NCI-H187 treated with DMSO at 0.1 percent for 48 hours (cell line): ENCODE measurements at regions not wholly inside any gene's neighbourhood (a gene's known extent, or its start where the extent isn't known, plus 50 kb on each side); places are given as distances from the start of the nearest gene placed in this dataset.
"Not testable (repeated sequence)": the region's sequence is repeated elsewhere in the genome, so short reads cannot be mapped to it uniquely, and the experiment has no call there.

ENCODE experiments used
- DNase-seq: peaks from one replicate; lab custom pipeline; 2025; lab: John Stamatoyannopoulos, UW

GRCh38 chr5:51657340-51658240 is 274.3 kb downstream of the ISL1 start:
- DNase-seq, result peak; percentile 33

- no peak for DNase-seq
Observed at GRCh38 chr5:51661646-51662265, 278.5 kb downstream of the ISL1 start.

GRCh38 chr5:51664491-51665250 is 281.4 kb downstream of the ISL1 start:
- DNase-seq, result no peak

- no peak for DNase-seq
Observed at GRCh38 chr5:51665251-51665593, 282.0 kb downstream of the ISL1 start.

GRCh38 chr5:51669095-51669494 is 285.8 kb downstream of the ISL1 start:
- no peak for DNase-seq

GRCh38 chr5:51678330-51678729 is 295.1 kb downstream of the ISL1 start:
- no peak for DNase-seq

- DNase-seq, result no peak
Observed at GRCh38 chr5:51679286-51679685, 296.0 kb downstream of the ISL1 start.

- no peak for DNase-seq
Observed at GRCh38 chr5:51684794-51685355, 301.6 kb downstream of the ISL1 start.

GRCh38 chr5:51685419-51685818 is 302.2 kb downstream of the ISL1 start:
- no peak for DNase-seq

GRCh38 chr5:51686622-51687021 is 303.4 kb downstream of the ISL1 start:
- no peak for DNase-seq

GRCh38 chr5:51691538-51692079 is 308.4 kb downstream of the ISL1 start:
- no peak for DNase-seq

GRCh38 chr5:51694826-51695225 is 311.6 kb downstream of the ISL1 start:
- no peak for DNase-seq

GRCh38 chr5:51696122-51696521 is 312.9 kb downstream of the ISL1 start:
- no peak for DNase-seq

- DNase-seq, result not testable (repeated sequence)
Observed at GRCh38 chr5:51702046-51702445, 318.8 kb downstream of the ISL1 start.

- DNase-seq, result no peak
Observed at GRCh38 chr5:51712201-51712600, 329.0 kb downstream of the ISL1 start.

- DNase-seq, result not testable (repeated sequence)
Observed at GRCh38 chr5:51715445-51715844, 332.2 kb downstream of the ISL1 start.

- no peak for DNase-seq
Observed at GRCh38 chr5:51731421-51732029, 348.3 kb downstream of the ISL1 start.

GRCh38 chr5:51732304-51732703 is 349.1 kb downstream of the ISL1 start:
- DNase-seq, result no peak

- DNase-seq, result no peak
Observed at GRCh38 chr5:51734677-51735076, 351.4 kb downstream of the ISL1 start.

- DNase-seq, result no peak
Observed at GRCh38 chr5:51746023-51746422, 362.8 kb downstream of the ISL1 start.

- DNase-seq, result no peak
Observed at GRCh38 chr5:51748647-51749046, 365.4 kb downstream of the ISL1 start.
